Testis (tissue), 2 donors: ENCODE measurements at regions not wholly inside any gene's neighbourhood (a gene's known extent, or its start where the extent isn't known, plus 50 kb on each side); places are given as distances from the start of the nearest gene placed in this dataset.

Experiments
- DNase-seq: peaks from one replicate; pipeline ENCODE4 v3.0.0-alpha.2; 2019
- H3K27ac ChIP-seq, 2 donors: fragments of 200-600 bp; sonication (generic); one replicate each; pipeline ENCODE4 v1.5.1; 2019
- H3K27me3 ChIP-seq: fragments of 200-600 bp; sonication (generic); one replicate; pipeline ENCODE4 v1.5.1; 2019
- H3K36me3 ChIP-seq: fragments of 200-600 bp; sonication (generic); one replicate; pipeline ENCODE4 v1.5.1; 2017; ENCODE audit warnings: low read depth; ENCODE audit errors: missing control alignments
- H3K4me1 ChIP-seq: fragments of 200-600 bp; sonication (generic); one replicate; pipeline ENCODE4 v1.5.1; 2019
- H3K4me3 ChIP-seq, 2 donors: fragments of 200-600 bp; sonication (generic); one replicate each; pipeline ENCODE4 v1.5.1; 2017 to 2019
- H3K9me3 ChIP-seq: fragments of 200-600 bp; sonication (generic); one replicate; pipeline ENCODE4 v1.5.1; 2017
- CTCF ChIP-seq, 3 experiments: fragments of 450-650 bp in 2 of 3; fragments of 200-600 bp in 1 of 3; sonication (generic) in 1 of 3; IDR thresholded peaks; one replicate each; pipeline ENCODE4 v1.5.1; 2016 to 2019; ENCODE audit warnings: antibody characterized with exemption in 3 of 3, mild to moderate bottlenecking in 2 of 3, moderate library complexity in 1 of 3
- POLR2A ChIP-seq: fragments of 450-650 bp; IDR thresholded peaks from one replicate; pipeline ENCODE4 v1.6.1; 2017; ENCODE audit warnings: antibody characterized with exemption, mild to moderate bottlenecking, moderate library complexity
- WGBS, 2 donors: methylation state at CpG; one replicate each; pipeline ENCODE4 v1.1.5; 2018; 5-methylcytosine and 5-hydroxymethylcytosine counted together
- intact Hi-C: fragments of 100-400 bp; cut with DNase I; formaldehyde crosslinking; loops from one replicate; pipeline ENCODE4 v1.15.1; 2023; ENCODE audit warnings: low total_unique reads

- Histone ChIP-seq H3K9me3 (no peaks in the 10 kb centered on the region), H3K4me1 (no peaks in the 10 kb centered on the region), H3K36me3 (no peaks in the 10 kb centered on the region), H3K27ac (no peak overlapping the region), H3K27me3 (no peaks in the 10 kb centered on the region), H3K4me3 (no peak overlapping the region)
- intact Hi-C loops: no loop called here
- 87 to 88% methylated on average over 5 of the region's 5 CpGs for WGBS, 2 donors
- TF ChIP-seq POLR2A (no peak), CTCF (IDR thresholded peaks at IDR 0.05) (no peak)
- DNase-seq: no peak
Measured at GRCh38 chr5:155987265-155987810, 339.6 kb upstream of the SGCD start.

- 50 to 68% methylated on average over 1 of the region's 1 CpG for WGBS, 2 donors
- H3K4me3 ChIP-seq: no peak overlapping the region
- no peaks in the 10 kb centered on the region for H3K9me3 ChIP-seq
- H3K36me3 ChIP-seq: no peaks in the 10 kb centered on the region
- intact Hi-C loops: no loop called here
- H3K27ac ChIP-seq: no peak overlapping the region
- no peak for TF ChIP-seq CTCF (IDR thresholded peaks at IDR 0.05)
- no peaks in the 10 kb centered on the region for H3K27me3 ChIP-seq
- no peak for DNase-seq
- no peaks in the 10 kb centered on the region for H3K4me1 ChIP-seq
Measured at GRCh38 chr5:155989879-155990278, 337.1 kb upstream of the SGCD start.

- H3K36me3 ChIP-seq: no peaks in the 10 kb centered on the region
- WGBS, 2 donors: 82 to 89% methylated on average over 5 of the region's 5 CpGs
- intact Hi-C loops: no loop called here
- no peak overlapping the region for H3K27ac ChIP-seq
- no peaks in the 10 kb centered on the region for H3K9me3 ChIP-seq
- no peaks in the 10 kb centered on the region for H3K27me3 ChIP-seq
- no peak overlapping the region for H3K4me3 ChIP-seq
- DNase-seq: no peak
- TF ChIP-seq CTCF (IDR thresholded peaks at IDR 0.05) (no peak), POLR2A (no peak)
- no peaks in the 10 kb centered on the region for H3K4me1 ChIP-seq
Measured at GRCh38 chr5:155996123-155996522, 330.8 kb upstream of the SGCD start.

GRCh38 chr5:155998257-155998656 is 328.7 kb upstream of the SGCD start:
- Histone ChIP-seq H3K36me3 (no peaks in the 10 kb centered on the region), H3K27ac (no peak overlapping the region), H3K9me3 (no peaks in the 10 kb centered on the region), H3K4me1 (no peaks in the 10 kb centered on the region), H3K27me3 (no peaks in the 10 kb centered on the region), H3K4me3 (no peak overlapping the region)
- DNase-seq: no peak
- 87 to 89% methylated on average over 2 of the region's 2 CpGs for WGBS, 2 donors
- intact Hi-C loops: no loop called here
- no peak for TF ChIP-seq POLR2A
- no peak for TF ChIP-seq CTCF (IDR thresholded peaks at IDR 0.05)

- DNase-seq: no peak
- intact Hi-C loops: no loop called here
- TF ChIP-seq POLR2A: no peak
- no peak overlapping the region for H3K4me3 ChIP-seq
- H3K27me3 ChIP-seq: no peaks in the 10 kb centered on the region
- 83 to 91% methylated on average over 1 of the region's 1 CpG for WGBS, 2 donors
- H3K27ac ChIP-seq: no peak overlapping the region
- H3K4me1 ChIP-seq: no peaks in the 10 kb centered on the region
- no peaks in the 10 kb centered on the region for H3K9me3 ChIP-seq
- no peaks in the 10 kb centered on the region for H3K36me3 ChIP-seq
Measured at GRCh38 chr5:156000115-156000514, 326.8 kb upstream of the SGCD start.
